Umbilical cord (tissue), 1 donor: ENCODE measurements at regions not wholly inside any gene's neighbourhood (a gene's known extent, or its start where the extent isn't known, plus 50 kb on each side); places are given as distances from the start of the nearest gene placed in this dataset.
A peak's percentile ranks its signal among the peaks of the same experiment; 100 is the strongest.

Experiments
- DNase-seq: peaks from one replicate; pipeline ENCODE4 v3.0.0-alpha.2; 2015; ENCODE audit warnings: low spot score

DNA sequence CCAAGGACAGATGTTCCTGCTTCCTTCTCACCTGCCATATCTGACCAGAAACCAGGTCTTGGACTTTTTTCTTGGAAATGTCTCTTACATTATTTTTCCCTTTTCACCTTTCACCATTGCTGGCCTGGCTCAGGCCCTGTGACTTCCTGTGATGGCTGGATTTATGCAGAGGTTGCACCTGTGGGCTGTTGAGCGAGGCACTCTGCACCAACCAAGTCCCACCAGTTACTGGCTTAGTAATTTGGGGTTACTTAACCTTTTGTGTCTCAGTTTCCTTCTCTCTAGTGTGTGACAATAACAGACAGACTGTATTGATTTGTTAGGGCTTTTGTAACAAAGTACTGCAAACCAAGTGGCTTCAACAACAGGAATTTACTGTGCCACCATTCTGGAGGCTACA is 110.0 kb downstream of the INSIG2 start:
- no peak for DNase-seq

DNA sequence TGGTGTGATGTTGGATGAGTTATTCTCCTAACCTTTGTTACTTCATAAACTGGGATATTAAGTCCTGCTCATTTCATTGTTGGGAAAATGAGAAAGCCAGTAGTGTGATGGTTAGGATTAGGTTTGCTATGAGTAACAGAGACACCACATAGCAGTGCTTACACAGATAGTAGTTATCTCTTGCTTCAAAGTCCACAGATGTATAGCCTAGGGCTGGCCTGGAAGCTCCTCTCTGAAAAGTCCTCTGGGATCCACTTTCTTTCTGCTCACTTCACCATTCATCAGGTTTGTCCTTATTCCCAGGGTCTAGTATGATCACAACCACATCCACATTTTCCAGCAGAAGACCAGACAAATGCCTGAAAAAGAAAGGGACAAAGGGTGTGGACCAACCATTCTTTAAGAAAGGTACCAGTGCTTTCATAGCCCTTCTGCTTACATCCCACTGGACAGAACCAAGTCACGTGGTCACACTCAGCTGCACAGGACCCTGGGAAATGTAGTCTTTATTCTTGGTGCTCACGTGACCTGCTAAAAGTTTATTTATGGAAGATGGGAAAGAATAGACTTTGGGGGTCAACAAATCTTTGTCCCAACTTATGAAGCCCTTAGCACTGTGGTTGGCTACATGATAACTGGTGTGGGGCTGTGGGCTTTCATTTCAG is 108.9 kb downstream of the INSIG2 start:
- no peak for DNase-seq

DNA sequence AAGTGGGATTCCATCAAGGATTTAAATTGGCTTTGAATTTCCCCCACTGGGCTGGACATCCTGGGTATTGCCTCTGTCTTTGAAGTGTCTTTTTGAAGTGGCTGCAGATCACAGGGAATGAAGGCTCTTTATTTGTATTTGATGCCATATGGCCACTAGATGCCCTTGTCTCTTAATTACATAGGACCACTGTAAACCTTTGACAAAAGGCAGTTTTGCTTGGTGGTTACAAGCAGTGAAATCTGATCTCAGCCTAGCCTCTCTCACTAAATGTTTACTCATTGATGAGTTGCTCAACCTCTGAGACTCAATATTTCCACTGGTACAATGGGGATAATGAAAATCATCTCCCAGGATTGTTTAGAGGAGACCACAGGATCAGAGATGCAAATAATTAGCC is 102.2 kb downstream of the INSIG2 start:
- no peak for DNase-seq

DNA sequence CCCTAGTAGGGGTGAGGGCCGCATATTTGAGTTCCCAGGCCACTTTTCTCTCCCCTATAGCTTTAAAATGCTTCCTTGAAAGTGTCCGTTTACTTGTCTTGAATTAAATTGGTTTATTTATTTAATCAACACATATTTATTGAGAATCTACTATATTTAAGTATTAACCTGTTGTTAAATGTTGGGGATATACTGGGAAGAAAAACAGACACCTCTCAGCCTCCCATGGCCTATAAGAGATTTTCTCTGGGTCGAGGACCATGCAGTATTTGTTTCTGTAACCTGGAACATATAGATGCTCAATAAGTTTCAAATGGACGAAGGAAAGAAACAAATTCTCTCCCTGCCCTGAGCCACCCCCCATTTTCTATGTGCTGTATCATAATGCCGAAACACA is 98.6 kb downstream of the INSIG2 start:
- DNase-seq, result no peak

DNA sequence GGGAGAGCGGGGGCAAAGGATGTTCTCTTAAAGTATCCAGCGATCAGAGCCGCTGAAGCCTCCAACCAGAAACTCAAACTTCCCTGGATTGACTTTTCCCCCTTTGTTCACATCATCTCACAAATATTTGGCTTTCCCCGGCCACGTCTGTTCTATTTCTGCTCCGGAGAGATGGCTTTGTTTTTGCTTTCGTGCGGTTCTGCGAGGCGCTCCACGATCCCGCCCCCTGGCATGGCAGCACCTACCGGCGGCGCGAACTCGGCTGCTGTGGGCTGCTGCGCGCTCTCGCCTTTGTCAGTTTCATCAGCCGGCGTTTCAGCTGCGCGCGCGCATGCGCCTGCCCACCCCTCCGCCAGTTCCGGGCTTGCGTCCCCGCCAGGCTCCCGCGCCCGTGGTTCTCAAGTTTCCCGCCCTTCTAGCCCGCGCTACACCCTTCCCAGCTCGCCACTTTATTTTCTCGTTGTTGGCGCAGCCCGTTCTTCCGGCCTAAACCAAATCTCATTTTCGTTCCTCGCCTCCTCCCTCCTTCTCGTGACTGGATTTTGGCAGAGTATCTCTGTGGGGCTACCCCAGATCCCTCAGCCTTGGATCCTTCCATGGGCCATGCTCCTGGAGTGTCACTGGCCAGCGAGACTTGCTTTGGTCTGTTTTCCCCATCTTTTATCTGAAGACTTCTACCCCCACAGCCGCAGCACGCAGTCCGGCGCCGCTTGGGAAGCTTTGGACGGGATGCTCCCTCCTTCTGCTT is 98.0 kb downstream of the INSIG2 start:
- DNase-seq, result peak; percentile 91

DNA sequence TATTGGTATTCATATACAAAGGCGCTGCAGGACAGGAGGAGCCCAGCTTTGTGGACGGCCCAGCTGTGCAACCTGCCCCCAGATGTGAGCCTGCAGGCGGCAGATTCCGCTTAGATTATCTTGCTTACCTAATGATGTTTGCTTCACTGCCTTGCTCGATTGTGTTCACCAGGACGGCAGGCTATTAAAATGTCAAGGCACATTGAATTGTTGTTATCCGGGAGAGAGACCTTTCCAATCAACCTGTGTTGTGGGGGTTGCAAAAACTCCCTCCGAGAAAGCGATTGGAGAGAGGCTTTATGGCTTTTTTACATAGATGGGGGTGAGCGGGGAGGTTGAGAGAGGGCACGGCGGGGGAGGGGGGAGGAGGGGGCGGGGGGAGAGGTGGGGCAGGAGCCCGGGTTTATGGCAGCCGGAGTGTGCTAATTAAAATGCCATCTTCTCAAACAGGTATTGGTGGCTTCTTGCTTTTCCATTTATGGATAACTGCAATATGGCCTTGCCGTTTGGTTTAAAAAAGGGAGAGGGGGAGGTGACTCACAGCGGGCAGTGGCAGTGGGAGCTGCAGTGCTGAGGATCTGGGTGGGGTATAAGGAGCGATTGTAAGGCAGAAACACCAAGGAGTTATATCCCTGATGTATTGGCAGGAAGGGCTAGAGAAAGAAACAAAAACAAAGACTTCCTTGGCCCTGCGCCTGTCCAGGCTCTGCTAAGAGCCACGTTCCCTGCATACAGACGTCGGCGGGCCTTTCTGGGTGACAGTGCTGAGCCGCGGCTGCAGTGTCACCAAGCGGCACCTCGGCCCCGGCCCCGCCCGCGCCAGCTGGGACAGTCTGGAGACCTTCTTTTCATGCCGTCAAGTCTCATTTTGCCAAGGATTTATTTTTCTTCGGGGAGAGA is 97.2 kb downstream of the INSIG2 start:
- peak; percentile 44 for DNase-seq

DNA sequence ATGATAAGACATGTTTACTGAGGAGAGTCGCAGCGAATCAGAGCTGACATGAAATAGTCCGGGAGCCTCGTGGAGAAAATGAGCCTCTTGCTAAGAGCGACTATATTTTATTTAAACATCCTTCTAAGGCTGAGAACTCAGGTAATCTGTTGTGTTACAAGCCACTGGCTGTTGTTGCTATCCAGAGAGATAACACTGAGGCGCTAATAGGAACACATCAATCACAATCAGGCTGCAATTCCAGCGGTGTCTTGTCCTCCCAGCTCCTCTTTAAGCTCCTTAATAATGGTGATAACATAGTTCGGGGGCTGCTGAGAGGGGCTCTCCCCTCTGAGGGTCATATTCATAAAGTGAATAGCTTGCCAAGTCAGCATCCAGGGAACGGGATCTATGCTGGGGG is 95.1 kb downstream of the INSIG2 start:
- no peak for DNase-seq

DNA sequence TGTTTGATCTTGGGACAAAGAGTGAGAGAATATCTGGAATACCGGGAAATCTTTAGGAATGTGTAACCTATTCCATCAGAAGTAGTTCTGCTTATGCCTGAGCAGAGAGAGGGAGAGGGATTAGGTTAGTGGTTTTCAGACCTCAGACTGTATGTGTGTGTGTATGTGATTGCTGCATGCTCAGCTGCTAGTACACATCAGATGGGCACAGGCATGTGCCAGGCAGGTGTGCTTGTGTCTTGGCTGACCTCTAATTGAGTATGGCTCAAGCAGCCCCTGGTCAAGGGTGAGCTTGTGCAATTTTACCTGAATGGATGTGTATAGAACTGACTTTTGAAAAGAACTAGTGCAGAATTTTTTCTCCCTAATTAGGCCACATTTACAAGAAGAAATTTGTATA is 91.2 kb downstream of the INSIG2 start:
- no peak for DNase-seq

DNA sequence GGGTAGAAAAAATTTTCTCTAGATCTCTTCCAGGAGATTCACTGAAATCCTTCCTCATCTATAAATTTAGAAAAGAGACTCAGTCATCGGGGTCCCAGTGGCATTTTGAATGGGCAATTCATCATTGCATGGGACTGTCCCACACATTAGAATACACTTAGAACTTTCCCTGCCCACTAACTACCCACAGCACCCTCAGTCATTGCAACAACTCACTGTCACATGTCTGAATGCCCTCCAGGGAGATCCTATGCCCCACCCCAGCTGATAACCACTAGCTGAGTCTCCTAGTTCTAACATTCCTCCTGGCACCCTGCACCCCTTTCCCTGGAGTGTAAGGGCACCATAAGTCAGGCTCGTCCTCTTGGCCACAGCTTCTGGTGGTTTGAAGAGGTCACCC is 89.6 kb downstream of the INSIG2 start:
- no peak for DNase-seq

DNA sequence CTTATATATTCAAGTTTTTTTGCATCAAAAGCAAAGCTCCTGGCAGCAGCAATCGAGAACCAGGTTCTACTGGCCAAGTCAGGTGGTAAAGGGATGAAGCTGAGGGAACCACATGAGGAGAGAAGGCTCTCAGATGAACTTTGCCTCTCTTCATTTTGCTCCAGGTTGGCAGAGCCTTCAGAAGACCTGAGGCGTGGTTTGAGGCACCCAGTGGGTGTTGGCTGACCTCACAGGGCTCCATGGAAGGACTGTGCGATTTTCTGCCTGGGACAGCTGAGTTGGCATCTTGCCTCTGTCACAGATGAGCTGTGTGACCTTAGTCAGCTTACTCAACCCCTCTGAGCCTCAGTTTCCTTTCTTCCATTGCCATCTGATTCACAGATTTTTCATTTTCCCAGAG is 89.0 kb downstream of the INSIG2 start:
- no peak for DNase-seq

DNA sequence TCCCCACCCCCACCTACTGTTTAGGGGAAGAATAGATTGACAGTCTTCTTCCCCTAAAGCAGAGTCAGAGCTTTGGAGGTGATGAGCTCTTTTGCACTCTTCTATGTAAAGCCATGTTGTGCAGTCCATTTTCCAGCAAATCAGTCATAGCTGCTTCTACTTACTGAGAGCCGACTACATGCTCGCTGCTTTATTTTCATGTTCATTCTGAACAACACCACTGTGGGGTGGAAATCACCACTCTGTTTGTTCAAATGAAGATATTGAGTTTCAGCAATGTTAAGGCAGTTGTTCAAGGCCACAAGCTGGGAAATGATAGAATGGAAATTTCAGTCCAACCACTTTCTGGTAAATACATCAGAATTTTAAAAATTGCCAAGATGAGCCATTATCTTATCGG is 88.3 kb downstream of the INSIG2 start:
- no peak for DNase-seq

DNA sequence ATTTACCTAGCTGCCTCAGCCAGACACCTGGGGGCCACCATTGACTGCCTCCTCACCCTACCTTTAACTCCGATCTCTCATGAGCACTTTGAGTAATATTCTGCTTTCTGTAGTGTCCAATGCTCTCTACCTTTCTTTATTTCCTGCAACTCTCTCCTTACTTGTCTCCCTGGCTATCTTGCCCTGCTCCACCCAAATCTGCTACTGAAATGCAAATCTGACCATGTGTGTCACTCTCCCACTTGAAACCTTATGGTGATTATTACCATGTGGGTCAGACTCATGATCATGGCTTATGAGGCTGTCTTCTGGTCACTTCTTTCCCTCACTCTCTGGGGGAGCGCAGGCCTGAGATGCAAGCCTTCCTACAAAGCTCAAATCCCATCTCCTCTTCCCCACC is 83.3 kb downstream of the INSIG2 start:
- DNase-seq, result no peak

DNA sequence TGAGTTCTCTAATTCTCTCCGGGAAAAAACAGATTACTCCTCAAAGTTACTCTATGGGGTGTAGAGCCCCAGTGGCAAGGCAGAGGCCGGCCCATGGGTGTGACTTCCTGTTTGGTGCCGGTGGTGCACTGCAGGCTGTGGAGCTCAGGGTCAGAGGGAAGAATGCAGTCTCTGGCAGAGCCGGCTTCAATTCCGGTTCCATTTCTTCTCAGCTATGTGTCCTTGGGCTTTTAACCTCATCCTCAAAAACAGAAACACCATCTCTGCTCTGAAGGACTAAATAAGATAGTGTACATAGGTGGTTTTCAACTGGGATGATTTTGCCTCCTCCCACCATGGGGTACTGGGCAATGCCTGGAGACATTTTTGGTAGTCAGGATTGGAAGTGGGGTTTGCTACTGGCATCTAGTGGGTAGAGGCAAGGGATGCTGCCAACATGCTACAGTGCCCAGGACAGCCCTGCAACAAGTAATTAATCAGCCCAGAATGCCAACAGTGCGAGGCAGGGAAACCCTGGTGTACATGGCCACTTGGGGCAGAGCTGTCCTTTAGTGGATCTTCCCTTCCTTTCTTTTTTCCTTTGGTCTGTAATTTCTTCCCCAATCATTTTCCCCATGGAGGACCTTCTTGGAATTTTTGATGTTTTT is 81.2 kb downstream of the INSIG2 start:
- peak; percentile 48 for DNase-seq

DNA sequence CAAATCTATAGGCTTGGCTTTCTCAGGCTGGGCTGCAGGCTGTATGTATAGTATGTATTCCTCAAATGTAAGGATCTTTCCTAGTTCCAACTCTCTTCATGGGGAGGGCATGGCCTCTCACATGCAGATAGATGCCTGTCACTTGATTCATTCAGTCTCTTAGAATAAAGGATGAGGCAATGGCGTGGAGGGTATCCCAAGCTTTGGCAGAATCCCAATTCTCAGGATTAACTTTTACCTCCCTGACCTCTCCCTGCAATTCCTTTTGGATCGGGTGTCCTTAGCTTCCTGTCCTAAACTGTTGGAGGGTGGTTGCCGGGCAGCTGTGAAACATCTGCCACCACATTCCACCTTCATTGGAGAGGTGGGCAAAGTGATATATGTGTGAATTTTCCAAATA is 80.3 kb downstream of the INSIG2 start:
- no peak for DNase-seq

DNA sequence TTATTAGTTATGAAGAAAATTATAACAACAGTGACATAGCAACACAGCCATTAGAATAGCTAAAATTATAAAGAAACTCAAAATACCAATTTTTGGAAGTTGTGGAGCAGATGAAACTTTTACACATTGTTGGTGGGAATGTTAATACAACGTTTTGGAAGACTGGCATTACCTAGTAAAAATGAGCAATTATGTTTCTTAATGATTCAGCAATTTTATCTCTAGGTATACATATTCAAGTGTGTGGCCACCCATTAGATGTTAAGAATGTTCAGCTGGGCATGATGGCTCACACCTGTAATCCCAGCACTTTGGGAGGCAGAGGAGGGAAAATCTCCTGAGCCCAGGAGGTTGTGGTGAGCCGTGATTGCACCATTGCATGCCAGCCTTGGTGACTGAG is 78.8 kb downstream of the INSIG2 start:
- DNase-seq, result no peak

DNA sequence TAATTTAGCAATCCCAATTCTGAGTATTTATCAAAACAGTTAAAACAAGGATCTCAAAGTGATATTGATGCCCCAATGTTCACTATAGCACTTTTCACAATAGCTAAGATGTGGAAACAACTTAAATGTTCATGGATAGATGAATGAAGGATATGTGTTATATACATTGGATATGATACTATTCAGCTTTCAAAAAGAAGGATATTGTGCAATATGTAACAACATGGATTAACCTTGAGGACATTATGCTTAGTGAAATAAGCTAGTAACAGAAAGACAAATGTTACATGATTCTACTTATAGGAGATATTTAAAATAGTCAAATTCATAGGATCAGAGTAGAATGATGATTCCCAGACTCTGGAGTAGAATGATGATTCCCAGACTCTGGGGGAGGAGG is 78.0 kb downstream of the INSIG2 start:
- DNase-seq, result no peak

DNA sequence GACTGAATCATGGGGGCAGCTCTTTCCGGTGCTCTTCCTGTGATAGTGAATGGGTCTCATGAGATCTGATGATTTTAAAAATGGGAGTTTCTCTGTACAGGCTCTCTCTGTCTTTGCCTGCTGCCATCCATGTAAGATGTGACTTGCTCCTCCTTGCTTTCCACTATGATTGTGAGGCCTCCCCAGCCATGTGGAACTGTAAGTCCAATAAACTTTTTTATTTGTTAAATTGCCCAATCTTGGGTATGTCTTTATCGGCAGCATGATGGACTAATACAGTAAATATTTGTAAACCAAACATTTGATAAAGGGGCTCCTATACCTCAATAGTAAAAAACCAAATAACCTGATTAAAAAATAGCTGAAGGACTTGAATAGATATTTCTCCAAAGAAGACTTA is 77.3 kb downstream of the INSIG2 start:
- DNase-seq, result no peak
